Heart left ventricle (tissue), 16 donors: ENCODE measurements at regions not wholly inside any gene's neighbourhood (a gene's known extent, or its start where the extent isn't known, plus 50 kb on each side); places are given as distances from the start of the nearest gene placed in this dataset.

Experiments
- ATAC-seq, 4 donors: fragments of 200-7000 bp; cut with Tn5 transposase; one replicate each; pipeline ENCODE4 v1.9.1; 2020 to 2022; ENCODE audit warnings: moderate library complexity in 4 of 4, mild to moderate bottlenecking in 3 of 4, moderate number of reproducible peaks in 1 of 4
- DNase-seq, 5 donors: peaks; one replicate each; pipeline ENCODE4 v3.0.0-alpha.2; 2020
- H3K27ac ChIP-seq, 12 donors: fragments of 200-600 bp; sonication (generic) in 4 of 12; one replicate each; pipeline versions ENCODE4 v1.5.0 to v1.8.0; 2016 to 2022; ENCODE audit warnings: mild to moderate bottlenecking in 2 of 12
- H3K27me3 ChIP-seq, 9 donors: fragments of 200-600 bp; sonication (generic) in 2 of 9; one replicate each; pipeline versions ENCODE4 v1.5.1 to v1.8.0; 2016 to 2022; ENCODE audit warnings: mild to moderate bottlenecking in 3 of 9
- H3K36me3 ChIP-seq, 9 donors: fragments of 200-600 bp; sonication (generic) in 2 of 9; one replicate each; pipeline versions ENCODE4 v1.5.0 to v1.8.0; 2018 to 2022; ENCODE audit warnings: mild to moderate bottlenecking in 2 of 9
- H3K4me1 ChIP-seq, 12 donors: fragments of 200-600 bp; sonication (generic) in 4 of 12; one replicate each; pipeline versions ENCODE4 v1.5.0 to v1.8.0; 2016 to 2022; ENCODE audit warnings: mild to moderate bottlenecking in 3 of 12
- H3K4me3 ChIP-seq, 12 donors: fragments of 200-600 bp; sonication (generic) in 4 of 12; one replicate each; pipeline versions ENCODE4 v1.5.0 to v1.8.0; 2017 to 2022; ENCODE audit warnings: mild to moderate bottlenecking in 9 of 12, moderate library complexity in 4 of 12
- H3K9me3 ChIP-seq, 12 donors: fragments of 200-600 bp; sonication (generic) in 4 of 12; one replicate each; pipeline versions ENCODE4 v1.5.0 to v1.8.0; 2016 to 2022; ENCODE audit warnings: mild to moderate bottlenecking in 1 of 12
- POLR2A ChIP-seq, 2 donors: fragments of 450-650 bp; IDR thresholded peaks; one replicate each; pipeline ENCODE4 v1.6.1; 2017; ENCODE audit warnings: antibody characterized with exemption in 2 of 2, mild to moderate bottlenecking in 2 of 2, moderate library complexity in 2 of 2
- WGBS, 4 donors: extraction: QIAGEN DNeasy Blood & Tissue Kit in 2 of 4; methylation state at CpG; one replicate each; pipeline versions ENCODE4 v1.1.5 to v1.1.7; 2013 to 2018; 5-methylcytosine and 5-hydroxymethylcytosine counted together
- intact Hi-C, 10 donors: fragments of 100-400 bp; cut with DNase I; formaldehyde crosslinking; loops; one replicate each; pipeline versions ENCODE4 v1.11.1 to v1.14.2; 2022
- TF ChIP-seq, protein P1 (sequence below), 12 donors: fragments of 200-600 bp; sonication (generic) in 4 of 12; IDR thresholded peaks; one replicate each; pipeline versions ENCODE4 v1.5.0 to v1.8.0; 2018 to 2022; ENCODE audit warnings: antibody characterized with exemption in 12 of 12, mild to moderate bottlenecking in 5 of 12
- donor health status: ischemic (EF 13 %, LVEDD 7.1; RV severe dilation, severe dysfunction).
- donor health status: healthy with polysubstance abuse.
- donor health status: DM: no; HTN: yes; CAD: no.
- donor health status: DM: no; HTN: no; CAD: no.
- donor health status: ischemic (EF 25% LVEDD 6.9; RV normal size, moderate dysfunction).
- donor health status: ischemic (EF 25% LVEDD 5.7; RV mildly dilated, moderate dysfunction).
- donor health status: healthy.
- donor health status: DM: yes; HTN: yes; CAD: no.
- donor health status: ischemic (EF 35%, LVEDD 5.7; RV mildly dilated, moderate dysfunction).
- donor health status: nonischemic (EF 11% LVEDD 7.7; RV severe dilation, severe dysfunction).
- donor health status: DM: yes; HTN: yes; CAD: no.
- donor health status: PGD.
- donor health status: ischemic (EF 29% LVEDD 5.4; RV normal size, mild dysfunction).
- donor health status: nonischemic (EF 23%, LVEDD 6.1; RV moderate dilation, normal function).

DNA sequence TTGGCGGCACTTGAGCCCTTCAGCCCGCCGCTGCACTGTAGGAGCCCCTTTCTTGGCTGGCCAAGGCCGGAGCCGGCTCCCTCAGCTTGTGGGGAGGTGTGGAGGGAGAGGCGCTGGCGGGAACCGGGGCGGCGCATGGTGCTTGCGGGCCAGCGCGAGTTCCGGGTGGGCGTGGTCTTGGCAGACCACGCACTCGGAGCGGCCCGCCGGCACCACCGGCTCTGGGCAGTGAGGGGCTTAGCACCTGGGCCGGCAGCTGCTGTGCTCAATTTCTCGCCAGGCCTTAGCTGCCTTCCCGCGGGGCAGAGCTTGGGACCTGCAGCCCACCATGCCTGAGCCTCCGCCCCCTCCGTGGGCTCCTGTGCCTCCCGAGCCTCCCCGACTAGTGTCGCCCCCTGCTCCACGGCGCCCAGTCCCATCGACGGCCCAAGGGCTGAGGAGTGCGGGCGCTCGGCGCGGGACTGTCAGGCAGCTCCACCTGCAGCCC, 673.7 kb upstream of the BRINP3 start:
- intact Hi-C loops, result no loop called here
- H3K4me3 ChIP-seq, result no peak overlapping the region
- ATAC-seq (no peak), DNase-seq (no peak)
- H3K4me1 ChIP-seq, result no peaks in the 10 kb centered on the region
- no peak overlapping the region for H3K27ac ChIP-seq
- no peaks in the 10 kb centered on the region for H3K27me3 ChIP-seq
- 86 to 95% (median 90%) methylated on average over 28 to 39 of the region's 39 CpGs for WGBS, 4 donors
- no peaks in the 10 kb centered on the region for H3K9me3 ChIP-seq
- TF ChIP-seq, protein P1, sequence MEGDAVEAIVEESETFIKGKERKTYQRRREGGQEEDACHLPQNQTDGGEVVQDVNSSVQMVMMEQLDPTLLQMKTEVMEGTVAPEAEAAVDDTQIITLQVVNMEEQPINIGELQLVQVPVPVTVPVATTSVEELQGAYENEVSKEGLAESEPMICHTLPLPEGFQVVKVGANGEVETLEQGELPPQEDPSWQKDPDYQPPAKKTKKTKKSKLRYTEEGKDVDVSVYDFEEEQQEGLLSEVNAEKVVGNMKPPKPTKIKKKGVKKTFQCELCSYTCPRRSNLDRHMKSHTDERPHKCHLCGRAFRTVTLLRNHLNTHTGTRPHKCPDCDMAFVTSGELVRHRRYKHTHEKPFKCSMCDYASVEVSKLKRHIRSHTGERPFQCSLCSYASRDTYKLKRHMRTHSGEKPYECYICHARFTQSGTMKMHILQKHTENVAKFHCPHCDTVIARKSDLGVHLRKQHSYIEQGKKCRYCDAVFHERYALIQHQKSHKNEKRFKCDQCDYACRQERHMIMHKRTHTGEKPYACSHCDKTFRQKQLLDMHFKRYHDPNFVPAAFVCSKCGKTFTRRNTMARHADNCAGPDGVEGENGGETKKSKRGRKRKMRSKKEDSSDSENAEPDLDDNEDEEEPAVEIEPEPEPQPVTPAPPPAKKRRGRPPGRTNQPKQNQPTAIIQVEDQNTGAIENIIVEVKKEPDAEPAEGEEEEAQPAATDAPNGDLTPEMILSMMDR (IDR thresholded peaks at IDR 0.05), result no peak
- no peak for TF ChIP-seq POLR2A (IDR thresholded peaks at IDR 0.05)
- H3K36me3 ChIP-seq, result no peaks in the 10 kb centered on the region

DNA sequence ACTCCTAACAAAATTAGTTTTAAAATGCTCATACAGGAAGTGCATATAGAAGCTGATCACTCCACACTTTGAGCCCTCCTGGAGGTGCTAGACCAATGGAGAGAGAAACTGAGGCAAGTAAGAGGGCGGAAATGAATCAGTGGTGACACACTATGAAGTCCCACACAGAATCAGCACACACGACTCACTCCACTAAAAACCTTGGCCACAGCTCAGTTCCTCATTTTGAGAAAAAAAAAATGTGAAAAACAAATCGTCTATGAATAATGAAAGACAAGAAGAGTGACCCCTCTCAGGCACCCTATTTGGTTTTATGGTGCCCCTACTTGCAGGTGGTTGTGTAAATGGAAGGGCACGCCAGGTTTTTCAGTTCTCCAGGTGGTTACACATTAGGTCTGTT, 675.1 kb upstream of the BRINP3 start:
- Histone ChIP-seq H3K9me3 (no peaks in the 10 kb centered on the region), H3K27me3 (no peaks in the 10 kb centered on the region), H3K36me3 (no peaks in the 10 kb centered on the region), H3K4me1 (no peaks in the 10 kb centered on the region), H3K27ac (no peak overlapping the region), H3K4me3 (no peak overlapping the region)
- no peak for DNase-seq
- no peak for ATAC-seq
- 82 to 87% (median 83%) methylated on average over 4 of the region's 4 CpGs for WGBS, 4 donors
- intact Hi-C loops, result no loop called here
- TF ChIP-seq, protein P1 (IDR thresholded peaks at IDR 0.05), result no peak
- no peak for TF ChIP-seq POLR2A (IDR thresholded peaks at IDR 0.05)

DNA sequence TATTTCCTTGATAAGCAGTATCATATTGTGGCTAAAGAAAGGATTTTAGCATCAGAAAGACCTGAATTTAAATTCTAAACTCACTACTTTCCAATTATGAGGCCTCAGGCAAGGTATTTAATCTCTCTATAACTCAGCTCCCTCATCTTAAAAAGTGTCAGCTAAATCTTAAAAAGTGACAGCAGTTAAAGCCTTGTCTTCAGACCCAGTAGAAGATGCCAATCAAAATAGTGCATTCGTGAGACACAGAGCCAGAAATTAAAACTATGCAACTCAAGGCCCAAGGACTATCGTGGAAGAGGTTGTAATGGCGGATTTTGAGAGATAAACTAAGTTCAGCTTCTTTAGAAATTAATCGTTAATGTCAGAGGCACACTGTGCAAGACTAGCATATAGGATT, 677.5 kb upstream of the BRINP3 start:
- no peaks in the 10 kb centered on the region for H3K27me3 ChIP-seq
- intact Hi-C loops, result no loop called here
- H3K4me1 ChIP-seq, result no peaks in the 10 kb centered on the region
- H3K27ac ChIP-seq, result no peak overlapping the region
- WGBS, 4 donors, result 37 to 72% (median 64%) methylated on average over 4 of the region's 4 CpGs
- TF ChIP-seq, protein P1 (IDR thresholded peaks at IDR 0.05), result no peak
- TF ChIP-seq POLR2A (IDR thresholded peaks at IDR 0.05), result no peak
- DNase-seq (no peak), ATAC-seq (no peak)
- no peaks in the 10 kb centered on the region for H3K36me3 ChIP-seq
- H3K4me3 ChIP-seq, result no peak overlapping the region
- peaks cover 0 to 9% (median 0%) of the 10 kb centered on the region in 12 donors for H3K9me3 ChIP-seq

DNA sequence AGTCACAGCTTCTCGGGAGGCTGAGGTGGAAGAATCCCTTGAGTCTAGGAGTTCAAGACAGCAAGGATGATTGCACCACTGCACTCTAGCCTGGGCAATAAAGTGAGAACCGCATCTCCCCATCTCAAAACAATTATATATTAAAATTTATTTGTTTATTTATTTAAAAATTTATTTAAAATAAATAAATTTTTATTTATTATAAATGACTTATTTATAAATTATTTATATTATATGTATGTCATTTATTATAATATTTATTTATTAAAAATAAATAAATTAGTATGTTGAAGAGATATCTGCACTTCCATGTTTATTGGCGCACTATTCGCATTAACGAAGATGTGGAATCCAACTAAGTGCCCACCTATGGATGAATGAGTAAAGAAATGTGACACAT, 683.2 kb upstream of the BRINP3 start:
- Histone ChIP-seq H3K4me1 (no peaks in the 10 kb centered on the region), H3K36me3 (no peaks in the 10 kb centered on the region), H3K9me3 (peaks cover 0 to 9% (median 0%) of the 10 kb centered on the region in 12 donors), H3K4me3 (no peak overlapping the region), H3K27me3 (no peaks in the 10 kb centered on the region), H3K27ac (no peak overlapping the region)
- TF ChIP-seq, protein P1 (IDR thresholded peaks at IDR 0.05), result no peak
- no peak for TF ChIP-seq POLR2A (IDR thresholded peaks at IDR 0.05)
- DNase-seq (no peak), ATAC-seq (no peak)
- intact Hi-C loops, result no loop called here
- WGBS, 4 donors, result 95 to 98% (median 96%) methylated on average over 5 of the region's 5 CpGs
